Renal cortex interstitium (tissue), 11 donors: ENCODE measurements at regions not wholly inside any gene's neighbourhood (a gene's known extent, or its start where the extent isn't known, plus 50 kb on each side); places are given as distances from the start of the nearest gene placed in this dataset.
"Not testable (repeated sequence)": the region's sequence is repeated elsewhere in the genome, so short reads cannot be mapped to it uniquely, and the experiment has no call there.

Experiments used
- DNase-seq, 11 donors: peaks; one replicate each; pipeline ENCODE4 v3.0.0-alpha.2; 2013; ENCODE audit warnings: low read depth in 9 of 11, low spot score in 4 of 11; ENCODE audit errors: extremely low read depth in 1 of 11

DNA sequence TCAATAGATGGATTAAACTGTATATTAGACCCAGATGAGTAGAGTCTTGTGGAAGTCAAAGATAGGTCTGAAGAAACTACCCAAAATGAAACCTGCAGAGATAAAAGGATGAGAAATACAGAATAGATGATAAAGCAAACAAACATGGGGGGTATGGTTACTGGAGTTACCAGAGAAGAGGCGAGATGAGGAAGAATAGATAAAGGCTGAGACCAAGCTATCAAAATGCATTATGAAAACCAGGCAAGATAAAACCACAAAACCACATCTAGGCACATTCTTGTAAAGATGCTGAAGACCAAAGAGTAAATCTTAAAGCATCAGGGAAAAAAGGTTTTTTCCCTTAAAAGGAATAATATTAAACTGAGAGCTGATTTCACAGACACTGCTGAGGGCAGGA lies 271.8 kb upstream of the NBPF12 start:
- not testable (repeated sequence) for DNase-seq

DNA sequence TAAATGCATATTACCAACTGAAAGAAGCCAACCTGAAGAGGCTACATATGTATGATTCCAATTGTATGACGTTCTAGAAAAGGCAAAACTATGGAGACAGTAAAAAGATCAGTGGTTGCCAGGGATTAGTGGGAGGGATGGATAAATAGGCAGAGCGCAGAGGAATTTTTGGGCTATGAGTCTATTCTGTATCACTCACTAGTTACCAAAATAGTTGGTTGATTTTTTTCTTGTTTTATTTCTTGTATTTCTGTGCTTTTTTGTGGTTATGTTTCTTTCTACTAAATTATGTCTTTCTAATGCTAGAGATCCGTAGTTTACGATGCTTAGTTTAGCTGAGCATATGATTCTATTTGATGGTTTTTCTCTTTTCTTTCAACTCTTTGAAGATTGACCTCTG lies 277.9 kb upstream of the NBPF12 start:
- not testable (repeated sequence) for DNase-seq

- not testable (repeated sequence) for DNase-seq
Observed at GRCh38 chr1:146656356-146657060, 281.6 kb upstream of the NBPF12 start.

DNA sequence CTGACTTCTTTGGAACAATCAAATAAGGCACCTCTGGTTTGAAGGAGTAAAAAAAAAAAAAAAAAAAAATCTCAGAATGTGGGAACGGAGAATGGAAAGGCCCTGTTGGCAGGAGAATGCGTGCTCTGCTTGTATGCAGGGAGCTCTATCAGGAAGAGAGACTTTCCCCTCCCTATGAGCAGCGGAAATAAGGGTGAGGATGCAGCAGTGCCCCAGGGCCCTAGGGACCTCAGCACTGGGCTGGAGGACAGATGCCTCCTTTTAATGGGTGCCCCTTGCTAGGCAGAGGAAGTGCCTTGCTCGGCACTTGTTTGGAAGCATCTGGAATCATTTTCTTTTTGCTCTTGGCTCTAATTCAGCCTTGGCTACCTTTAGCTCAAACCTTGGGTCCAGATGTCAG lies 283.4 kb upstream of the NBPF12 start:
- DNase-seq: not testable (repeated sequence)

- DNase-seq: not testable (repeated sequence)
Observed at GRCh38 chr1:146645978-146646604, 292.0 kb upstream of the NBPF12 start.

- DNase-seq: not testable (repeated sequence)
Observed at GRCh38 chr1:146641534-146641933, 296.6 kb upstream of the NBPF12 start.

GRCh38 chr1:146640671-146641070 lies 297.5 kb upstream of the NBPF12 start:
- DNase-seq: not testable (repeated sequence)

GRCh38 chr1:146630302-146630701 lies 307.8 kb upstream of the NBPF12 start:
- DNase-seq: not testable (repeated sequence)

- DNase-seq: not testable (repeated sequence)
Observed at GRCh38 chr1:146618582-146618981, 319.5 kb upstream of the NBPF12 start.

GRCh38 chr1:146604681-146605080 lies 333.4 kb upstream of the NBPF12 start:
- DNase-seq: not testable (repeated sequence)

- DNase-seq: not testable (repeated sequence)
Observed at GRCh38 chr1:146600720-146601307, 337.3 kb upstream of the NBPF12 start.

DNA sequence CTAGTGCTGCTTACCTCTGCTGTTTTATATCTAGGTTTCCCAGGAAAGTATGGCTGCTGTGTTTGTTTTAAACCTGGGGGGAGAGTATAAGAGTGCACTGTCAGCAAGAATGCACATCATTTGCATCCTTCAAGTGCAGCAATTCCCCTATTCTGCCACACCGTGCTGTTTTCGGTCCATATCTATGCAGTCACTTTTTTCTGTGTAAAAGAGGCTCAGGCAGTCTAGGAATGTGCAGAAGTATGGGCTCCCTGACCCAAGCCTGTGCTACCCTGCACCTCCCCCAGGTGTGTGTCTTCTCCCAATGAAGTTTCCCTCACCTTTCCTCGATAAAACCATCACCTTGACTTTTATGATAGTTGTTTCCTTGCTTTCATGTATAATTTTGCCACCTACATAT lies 338.2 kb upstream of the NBPF12 start:
- DNase-seq: not testable (repeated sequence)

DNA sequence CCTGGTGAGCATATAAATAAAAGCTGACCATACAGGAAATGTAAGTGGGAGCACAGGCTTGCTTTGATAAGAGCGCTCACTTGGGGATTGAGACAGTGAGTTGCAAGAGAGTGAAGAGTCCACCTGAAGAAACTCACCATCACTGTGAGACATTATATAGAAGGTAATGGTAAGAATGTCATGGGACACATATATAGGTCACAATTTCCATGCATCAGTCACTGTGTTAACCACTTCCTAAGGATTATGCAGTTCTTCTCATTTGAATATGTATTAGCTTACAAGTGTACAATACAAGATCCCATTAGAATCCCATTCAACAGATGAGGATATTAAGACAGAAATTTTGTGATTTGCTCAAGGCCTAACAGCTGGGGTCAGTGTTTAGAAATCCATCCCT lies 352.4 kb upstream of the NOTCH2NLA start:
- DNase-seq: not testable (repeated sequence)

DNA sequence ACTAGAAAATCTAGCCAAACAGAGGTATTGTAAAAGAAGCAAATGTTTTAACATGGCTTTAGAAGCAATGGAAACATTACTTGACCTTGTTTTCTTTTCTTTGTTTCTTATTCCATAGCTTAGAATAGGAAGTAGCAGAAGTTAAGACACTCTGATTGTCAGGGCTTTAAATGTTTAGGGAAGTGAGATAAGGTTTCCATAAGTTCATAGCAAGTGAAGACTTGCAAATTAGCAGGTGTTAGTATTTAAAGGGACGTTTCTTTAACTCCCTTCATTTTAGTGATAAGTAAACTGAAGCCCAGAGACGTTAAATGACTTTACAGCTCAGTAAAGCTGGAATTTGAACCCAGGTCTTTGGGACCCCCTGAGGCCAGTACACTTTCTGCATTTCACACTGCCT lies 338.7 kb upstream of the NOTCH2NLA start:
- DNase-seq: not testable (repeated sequence)

- not testable (repeated sequence) for DNase-seq
Observed at GRCh38 chr1:146558032-146558431, 329.2 kb upstream of the NOTCH2NLA start.

DNA sequence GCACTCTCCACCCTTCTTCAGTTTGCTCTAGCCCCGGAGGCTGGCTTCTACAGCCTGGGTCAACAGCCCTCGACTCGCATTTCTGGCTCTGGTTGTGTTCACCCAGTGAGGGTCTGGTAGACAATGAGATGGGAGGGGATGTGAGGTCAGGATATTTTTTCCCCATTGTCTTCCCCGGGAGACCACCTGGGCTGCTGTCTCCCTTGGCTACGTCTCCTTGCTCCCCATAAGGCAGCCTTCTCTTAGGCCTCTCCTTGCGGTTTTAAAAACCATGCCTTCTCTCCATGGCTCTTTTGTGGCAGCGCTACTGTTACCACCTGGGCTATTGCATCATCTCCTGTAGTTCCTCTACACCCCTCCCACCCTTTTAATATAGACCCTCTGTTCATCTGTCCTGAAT lies 327.6 kb upstream of the NOTCH2NLA start:
- DNase-seq: not testable (repeated sequence)

DNA sequence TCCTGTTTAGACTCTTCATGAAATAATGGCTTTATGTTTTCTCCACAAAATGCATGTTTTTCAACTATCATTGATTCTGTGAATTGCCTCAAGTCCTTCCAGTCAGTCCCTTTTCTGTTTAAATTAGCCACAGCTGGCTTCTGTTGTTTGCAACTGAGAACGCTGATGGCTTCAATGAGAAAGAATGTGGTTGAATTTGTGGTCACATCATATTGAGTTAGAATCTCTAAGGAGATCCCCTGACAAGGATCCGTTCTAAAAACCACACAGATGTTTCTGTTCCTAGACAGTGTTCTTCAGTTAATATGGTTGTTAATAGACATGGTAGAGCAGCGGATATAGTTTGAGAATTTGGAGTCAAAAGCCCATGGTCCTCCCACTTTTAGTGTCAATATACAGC lies 323.6 kb upstream of the NOTCH2NLA start:
- not testable (repeated sequence) for DNase-seq

DNA sequence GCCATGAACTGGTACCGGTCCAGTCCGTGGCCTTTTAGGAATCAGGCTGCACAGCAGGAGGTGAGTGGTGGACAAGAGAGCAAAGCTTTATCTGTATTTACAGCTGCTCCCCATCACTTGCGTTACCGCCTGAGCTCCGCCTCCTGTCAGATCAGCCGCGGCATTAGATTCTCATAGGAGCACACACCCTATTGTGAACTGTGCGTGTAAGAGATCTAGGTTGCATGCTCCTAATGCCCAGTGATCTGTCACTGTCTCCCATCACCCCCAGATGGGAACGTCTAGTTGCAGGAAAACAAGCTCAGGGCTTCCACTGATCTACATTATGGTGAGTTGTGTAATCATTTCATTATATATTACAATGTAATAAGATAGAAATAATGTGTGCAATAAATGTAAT lies 319.9 kb upstream of the NOTCH2NLA start:
- not testable (repeated sequence) for DNase-seq

- DNase-seq: not testable (repeated sequence)
Observed at GRCh38 chr1:146546189-146546588, 317.4 kb upstream of the NOTCH2NLA start.

- DNase-seq: not testable (repeated sequence)
Observed at GRCh38 chr1:146537775-146538373, 309.1 kb upstream of the NOTCH2NLA start.
